Keratinocyte (primary cell): ENCODE measurements at regions not wholly inside any gene's neighbourhood (a gene's known extent, or its start where the extent isn't known, plus 50 kb on each side); places are given as distances from the start of the nearest gene placed in this dataset.

Source experiments
- CTCF ChIP-seq, 3 experiments: IDR thresholded peaks in 1 of 3; conservative IDR thresholded peaks in 1 of 3; optimal IDR thresholded peaks in 1 of 3; 2 replicates in 2 of 3; 3 replicates in 1 of 3; pipeline versions ENCODE3 to v1.5.1; 2011; ENCODE audit warnings: low read length in 3 of 3, mild to moderate bottlenecking in 3 of 3, moderate library complexity in 2 of 3, control low read depth in 1 of 3, inconsistent platforms in 1 of 3; ENCODE audit not compliant: insufficient read depth in 2 of 3; ENCODE audit errors: extremely low read depth in 1 of 3
- EZH2 ChIP-seq: IDR thresholded peaks from one replicate; pipeline ENCODE4 v1.6.1; 2012; ENCODE audit warnings: inconsistent platforms, mild to moderate bottlenecking, low read length, moderate library complexity

DNA sequence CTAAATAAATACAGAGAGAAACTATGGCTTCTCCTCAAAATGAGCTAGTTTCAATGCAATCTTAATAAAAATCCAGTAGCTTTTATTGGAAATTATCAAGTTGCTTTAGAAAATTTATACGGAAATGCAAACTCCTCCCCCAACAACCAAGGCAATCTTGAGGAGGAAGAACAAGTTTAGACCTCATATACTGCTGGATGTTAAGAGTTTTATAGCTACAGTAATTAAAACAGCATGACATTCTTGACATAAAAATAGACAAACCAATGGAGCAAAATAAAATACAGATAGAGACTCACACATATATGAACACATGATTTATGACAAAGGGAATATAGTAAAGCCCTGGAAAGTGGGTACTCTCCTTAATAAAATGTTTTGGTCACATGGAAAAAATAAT lies 368.7 kb downstream of the C12orf75 start:
- no peak for TF ChIP-seq CTCF (optimal IDR thresholded peaks at IDR 0.05 in 1 of 3, IDR thresholded peaks at IDR 0.05 in 1 of 3, conservative IDR thresholded peaks at IDR 0.05 in 1 of 3; ENCODE audit: extremely low read depth in 1 of 3, insufficient read depth in 2 of 3, low read length in 3 of 3)
- TF ChIP-seq EZH2: no peak
